DMS53 treated with DMSO at 0.1 percent for 48 hours (cell line): ENCODE measurements at regions not wholly inside any gene's neighbourhood (a gene's known extent, or its start where the extent isn't known, plus 50 kb on each side); places are given as distances from the start of the nearest gene placed in this dataset.

ENCODE experiments used
- DNase-seq: peaks from one replicate; lab custom pipeline; 2025; ENCODE audit not compliant: unreplicated experiment; lab: John Stamatoyannopoulos, UW

- no peak for DNase-seq
These were observed 107.4 kb downstream of the NCOR2 start for GRCh38 chr12:124459852-124460645.

DNA sequence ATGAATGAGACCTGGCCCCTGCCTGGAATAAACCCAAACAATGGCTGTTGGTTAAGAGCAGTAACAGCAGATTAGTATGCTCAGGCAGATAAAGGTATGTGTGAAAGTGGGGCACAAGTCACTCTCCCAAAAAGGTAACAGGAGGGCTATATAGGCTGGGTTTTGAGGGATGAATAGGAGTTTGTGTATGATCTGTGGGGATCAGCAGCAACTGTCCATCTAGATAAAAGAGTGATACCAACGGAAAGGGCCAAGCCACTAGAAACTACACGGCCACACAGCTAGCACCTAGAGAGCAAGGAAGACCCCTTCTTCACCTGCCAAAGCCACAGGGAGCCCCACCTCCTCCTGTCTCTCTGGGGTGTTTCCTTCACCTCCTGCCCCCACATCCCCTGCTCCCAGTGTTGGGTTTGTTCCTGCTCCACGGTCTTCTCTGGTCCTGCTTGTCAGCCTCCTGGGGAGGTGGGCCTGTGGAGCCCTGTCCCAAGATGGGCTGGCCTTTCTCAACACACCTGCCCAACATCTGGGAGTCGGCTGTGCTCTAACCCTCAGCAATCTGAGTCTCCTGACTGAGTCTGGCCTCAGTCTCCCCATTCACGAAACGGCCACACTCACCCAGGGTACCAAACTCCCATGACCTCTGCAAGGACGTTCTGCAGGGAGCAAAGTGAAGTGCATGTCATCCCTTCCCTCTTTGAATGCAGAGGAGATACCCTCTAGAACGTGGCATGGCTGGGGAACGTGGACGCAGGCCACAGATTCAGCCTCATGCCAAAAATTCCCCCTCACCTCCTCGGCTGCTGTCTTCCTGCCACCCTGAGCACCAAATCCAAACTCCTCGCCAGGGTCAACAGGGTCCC, 108.2 kb downstream of the NCOR2 start:
- DNase-seq: no peak

DNA sequence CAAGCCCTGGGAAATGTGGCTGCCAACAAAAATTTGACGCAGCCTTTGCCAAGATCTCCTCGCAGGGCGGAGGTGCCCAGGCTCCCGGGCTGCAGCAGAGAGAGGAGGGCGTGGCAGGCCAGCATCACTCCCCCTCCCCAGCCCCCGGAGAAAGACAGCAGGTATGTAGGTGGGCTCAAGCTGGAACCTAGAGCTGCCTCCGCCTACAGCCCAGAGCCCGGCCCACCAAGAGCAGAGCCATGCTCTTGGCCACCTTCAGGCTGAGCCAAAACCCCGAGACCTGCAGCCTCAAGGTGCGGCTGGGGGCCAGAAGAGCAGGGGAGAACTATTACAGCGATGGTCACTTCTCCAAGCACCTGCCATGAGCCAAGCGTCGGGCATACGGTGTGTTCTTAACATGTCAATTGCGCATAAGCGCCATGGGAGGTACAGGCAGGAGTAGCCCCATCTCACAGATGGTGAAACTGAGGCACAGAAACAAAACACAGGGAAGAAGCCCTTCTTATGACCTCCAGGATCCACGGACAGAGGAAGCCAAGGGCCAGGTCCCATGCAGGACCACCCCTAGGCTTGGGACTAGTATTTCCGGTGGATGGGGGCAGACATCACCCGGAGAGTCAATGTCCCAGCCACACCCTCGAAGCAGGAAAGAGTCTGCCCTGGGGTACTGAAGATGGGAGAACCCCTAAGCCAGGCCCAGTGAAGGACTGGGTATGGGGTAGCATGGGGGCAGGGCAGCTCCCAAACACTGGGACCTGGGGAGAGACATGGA, 109.0 kb downstream of the NCOR2 start:
- DNase-seq: no peak

- DNase-seq: no peak
These were observed 109.9 kb downstream of the NCOR2 start for GRCh38 chr12:124457287-124458219.

- no peak for DNase-seq
These were observed 110.7 kb downstream of the NCOR2 start for GRCh38 chr12:124456652-124457152.

GRCh38 chr12:124456133-124456651, 111.2 kb downstream of the NCOR2 start:
- no peak for DNase-seq

DNA sequence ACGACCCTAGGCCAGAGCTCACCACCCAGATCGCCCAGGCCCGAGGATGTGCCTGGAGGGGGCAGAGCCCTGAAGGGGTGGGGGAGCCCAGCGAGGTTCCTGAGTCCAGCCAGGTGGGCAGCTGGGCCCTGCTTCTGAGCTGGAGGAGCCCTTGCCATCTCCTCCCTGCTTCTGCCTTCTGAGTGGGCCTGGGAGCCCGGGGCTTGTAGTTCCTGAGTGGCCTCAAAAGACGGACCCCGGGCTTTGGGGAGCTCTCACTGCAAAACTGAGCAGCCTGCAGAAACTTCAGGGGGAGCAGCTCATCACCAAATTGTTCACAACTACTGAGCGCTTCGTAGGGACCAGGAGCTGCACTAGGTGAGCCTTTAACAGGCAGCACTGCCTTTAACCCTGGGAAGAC, 112.1 kb downstream of the NCOR2 start:
- DNase-seq: no peak

DNA sequence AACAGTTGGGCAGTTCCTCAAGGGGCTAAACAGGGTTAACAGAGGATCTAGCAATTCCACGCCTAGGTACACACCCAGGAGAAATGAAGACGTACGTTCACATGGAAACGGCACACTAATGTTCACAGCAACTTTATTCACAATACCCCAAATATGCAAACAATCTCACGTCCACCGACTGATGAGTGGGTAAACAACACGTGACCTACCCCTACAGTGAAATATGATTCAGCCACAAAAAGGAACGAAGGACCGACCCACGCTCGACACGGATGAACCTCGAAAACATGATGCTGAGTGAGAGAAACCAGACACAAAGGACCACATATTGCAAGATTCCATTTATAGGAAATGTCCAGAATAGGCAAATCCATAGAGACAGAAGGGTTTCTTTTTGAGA, 112.7 kb downstream of the NCOR2 start:
- no peak for DNase-seq

DNA sequence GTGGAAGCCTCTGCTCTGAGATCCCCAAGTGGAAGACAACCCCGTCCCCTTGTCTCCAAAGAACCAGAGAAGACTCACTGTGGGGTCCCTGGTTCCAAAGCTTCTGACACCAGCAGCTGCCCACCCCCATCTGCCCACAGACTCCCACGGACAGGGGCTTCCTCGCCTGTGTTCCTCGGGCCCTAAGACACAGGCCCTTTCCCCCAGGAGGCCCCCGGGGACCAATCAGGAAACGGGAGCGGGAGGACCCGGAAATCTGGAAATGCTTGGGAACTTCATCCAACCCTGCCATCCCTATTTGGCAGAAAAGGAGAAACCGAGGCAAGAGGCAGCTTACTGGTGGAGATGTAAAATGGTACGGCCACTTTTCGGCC, 113.1 kb downstream of the NCOR2 start:
- no peak for DNase-seq

DNA sequence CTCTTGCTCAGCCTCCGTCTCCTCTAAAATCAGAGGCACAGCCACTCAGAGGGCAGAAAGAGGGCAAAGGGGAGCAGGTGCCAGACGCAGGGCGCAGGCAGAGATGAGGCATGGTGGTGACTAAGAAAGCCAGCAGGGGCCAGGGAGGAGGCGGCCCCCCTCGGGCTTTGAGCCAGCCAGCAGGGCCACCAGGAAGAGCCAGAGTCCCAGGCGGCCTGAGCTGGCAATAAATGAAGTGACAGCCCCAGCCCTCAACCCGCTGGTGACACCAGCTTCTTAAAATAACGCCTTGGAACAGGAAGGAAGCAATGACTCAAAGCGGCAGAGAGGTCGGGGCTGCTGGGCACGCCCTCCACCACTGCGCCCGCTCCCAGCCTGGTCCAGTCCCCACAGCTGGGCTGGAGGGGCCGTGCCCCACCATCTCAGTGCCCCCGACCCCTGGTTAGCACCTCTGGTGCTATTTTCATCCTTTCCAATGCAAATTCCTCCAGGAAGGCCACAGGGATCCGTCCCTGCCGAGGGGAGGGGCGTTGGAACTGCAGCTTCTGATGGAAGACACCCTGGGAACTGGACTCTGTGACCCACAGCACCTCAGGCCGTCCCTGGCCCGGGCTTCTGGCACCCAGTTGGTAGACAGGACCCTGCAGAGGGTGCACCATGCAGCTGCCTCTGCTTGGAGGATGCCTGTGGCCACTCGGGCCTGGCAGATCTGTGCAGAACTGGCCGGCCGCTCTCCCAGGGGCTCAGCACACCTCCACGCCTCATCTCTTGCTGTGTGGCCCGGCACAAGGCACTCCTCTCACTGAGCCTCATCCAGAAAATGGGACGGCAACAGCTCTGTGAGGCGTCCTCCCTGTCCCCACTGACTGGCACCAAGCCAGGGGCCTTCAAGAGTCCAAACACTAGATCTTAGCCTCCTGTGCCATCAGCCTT, 113.7 kb downstream of the NCOR2 start:
- DNase-seq: no peak

GRCh38 chr12:124452576-124453331, 114.7 kb downstream of the NCOR2 start:
- no peak for DNase-seq

GRCh38 chr12:124451637-124452243, 115.7 kb downstream of the NCOR2 start:
- DNase-seq: no peak

GRCh38 chr12:124451016-124451415, 116.4 kb downstream of the NCOR2 start:
- no peak for DNase-seq

GRCh38 chr12:124450376-124450750, 117.0 kb downstream of the NCOR2 start:
- no peak for DNase-seq

- DNase-seq: no peak
These were observed 117.6 kb downstream of the NCOR2 start for GRCh38 chr12:124449623-124450375.

DNA sequence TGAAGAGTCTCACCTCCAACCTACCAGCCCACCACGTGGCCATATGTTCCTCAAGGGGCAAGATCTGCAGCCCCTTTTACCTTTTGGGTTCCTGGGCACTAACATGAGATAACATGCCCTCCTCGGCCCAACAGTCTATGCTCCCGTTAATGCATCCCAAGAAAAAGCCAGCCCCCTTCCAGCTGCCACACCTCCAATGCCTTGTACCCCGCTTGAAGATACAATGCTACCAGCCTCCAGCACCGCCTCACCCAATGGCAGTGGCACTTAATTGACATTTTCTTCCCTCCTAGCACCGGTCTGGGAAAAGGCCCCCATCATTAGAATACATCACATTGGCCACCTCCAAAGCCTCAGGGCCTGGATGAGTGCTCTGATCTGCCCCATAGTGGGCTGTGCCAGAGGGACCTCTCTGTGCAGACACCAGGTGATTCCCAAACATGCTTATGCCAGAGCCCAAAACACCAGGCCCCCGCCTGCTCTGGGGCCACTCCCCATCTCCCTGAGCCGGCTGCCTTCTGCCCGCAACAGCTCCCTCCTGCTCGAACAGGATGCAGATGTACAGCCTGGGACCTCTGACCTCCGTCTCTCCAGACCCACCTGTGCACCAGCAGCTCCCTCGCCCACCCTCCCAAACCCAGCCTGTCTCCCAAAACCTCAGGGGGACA, 118.3 kb downstream of the NCOR2 start:
- no peak for DNase-seq
